ENCODE measurements at regions not wholly inside any gene's neighbourhood (a gene's known extent, or its start where the extent isn't known, plus 50 kb on each side); places are given as distances from the start of the nearest gene placed in this dataset.

- no peak for DNase-seq
- Histone ChIP-seq H3K27me3 (ENCODE audit: insufficient read depth, low read length, poor library complexity, severe bottlenecking) (no peaks in the 10 kb centered on the region), H3K27ac (ENCODE audit: low read depth, low read length) (no peak overlapping the region), H3K4me1 (ENCODE audit: insufficient read depth, low read length) (no peaks in the 10 kb centered on the region), H3K36me3 (ENCODE audit: insufficient read depth, low read length) (no peaks in the 10 kb centered on the region), H3K4me3 (ENCODE audit: low read length) (no peak overlapping the region), H3K9me3 (ENCODE audit: low read length) (no peaks in the 10 kb centered on the region)
- ChIA-PET POLR2A (no interaction called here), CTCF (no interaction called here)
- Mint-ChIP-seq H3K9me3 (no peaks in the 10 kb centered on the region), H3K4me1 (peaks cover 5 to 6% (median 5%) of the 10 kb centered on the region in 3 donors), H3K27me3 (peaks cover 4 to 32% of the 10 kb centered on the region in 2 donors), H3K27ac (peak overlapping the region in 1 of 8 donors; percentile 58), H3K36me3 (no peaks in the 10 kb centered on the region), H3K4me3 (no peak overlapping the region)
Measured at GRCh38 chr16:87241137-87241771, 75.9 kb downstream of the C16orf95 start.

GRCh38 chr16:87243478-87243877, 73.7 kb downstream of the C16orf95 start:
- Mint-ChIP-seq H3K9me3 (no peaks in the 10 kb centered on the region), H3K36me3 (no peaks in the 10 kb centered on the region), H3K4me1 (no peaks in the 10 kb centered on the region), H3K4me3 (no peak overlapping the region), H3K27ac (no peak overlapping the region), H3K27me3 (peaks cover 0 to 28% of the 10 kb centered on the region in 2 donors)
- no peaks in the 10 kb centered on the region for H3K27me3 ChIP-seq (ENCODE audit: insufficient read depth, low read length, poor library complexity, severe bottlenecking)
- CTCF ChIA-PET = no interaction called here
- POLR2A ChIA-PET = no interaction called here
- no peaks in the 10 kb centered on the region for H3K36me3 ChIP-seq (ENCODE audit: insufficient read depth, low read length)
- no peak overlapping the region for H3K4me3 ChIP-seq (ENCODE audit: low read length)
- no peaks in the 10 kb centered on the region for H3K9me3 ChIP-seq (ENCODE audit: low read length)
- H3K27ac ChIP-seq (ENCODE audit: low read depth, low read length) = no peak overlapping the region
- no peaks in the 10 kb centered on the region for H3K4me1 ChIP-seq (ENCODE audit: insufficient read depth, low read length)
- no peak for DNase-seq

GRCh38 chr16:87244636-87245197, 72.5 kb downstream of the C16orf95 start:
- CTCF ChIA-PET = no interaction called here
- Histone ChIP-seq H3K27me3 (ENCODE audit: insufficient read depth, low read length, poor library complexity, severe bottlenecking) (no peaks in the 10 kb centered on the region), H3K27ac (ENCODE audit: low read depth, low read length) (no peak overlapping the region), H3K9me3 (ENCODE audit: low read length) (no peaks in the 10 kb centered on the region), H3K4me3 (ENCODE audit: low read length) (no peak overlapping the region), H3K36me3 (ENCODE audit: insufficient read depth, low read length) (no peaks in the 10 kb centered on the region), H3K4me1 (ENCODE audit: insufficient read depth, low read length) (no peaks in the 10 kb centered on the region)
- H3K27me3 Mint-ChIP-seq = peaks cover 0 to 29% of the 10 kb centered on the region in 2 donors
- POLR2A ChIA-PET = no interaction called here
- H3K36me3 Mint-ChIP-seq = no peaks in the 10 kb centered on the region
- no peak overlapping the region for H3K4me3 Mint-ChIP-seq
- no peak for DNase-seq
- no peaks in the 10 kb centered on the region for H3K4me1 Mint-ChIP-seq
- no peaks in the 10 kb centered on the region for H3K9me3 Mint-ChIP-seq
- H3K27ac Mint-ChIP-seq = no peak overlapping the region

- no peak for DNase-seq
- H3K4me3 Mint-ChIP-seq = no peak overlapping the region
- H3K27ac ChIP-seq (ENCODE audit: low read depth, low read length) = no peak overlapping the region
- H3K9me3 Mint-ChIP-seq = no peaks in the 10 kb centered on the region
- H3K36me3 ChIP-seq (ENCODE audit: insufficient read depth, low read length) = no peaks in the 10 kb centered on the region
- H3K4me1 Mint-ChIP-seq = no peaks in the 10 kb centered on the region
- H3K4me1 ChIP-seq (ENCODE audit: insufficient read depth, low read length) = no peaks in the 10 kb centered on the region
- CTCF ChIA-PET = no interaction called here
- peaks cover 0 to 24% of the 10 kb centered on the region in 2 donors for H3K27me3 Mint-ChIP-seq
- H3K27me3 ChIP-seq (ENCODE audit: insufficient read depth, low read length, poor library complexity, severe bottlenecking) = no peaks in the 10 kb centered on the region
- H3K9me3 ChIP-seq (ENCODE audit: low read length) = no peaks in the 10 kb centered on the region
- H3K27ac Mint-ChIP-seq = no peak overlapping the region
- no peak overlapping the region for H3K4me3 ChIP-seq (ENCODE audit: low read length)
- H3K36me3 Mint-ChIP-seq = no peaks in the 10 kb centered on the region
- POLR2A ChIA-PET = no interaction called here
Measured at GRCh38 chr16:87245511-87245910, 71.7 kb downstream of the C16orf95 start.

- Mint-ChIP-seq H3K4me1 (no peaks in the 10 kb centered on the region), H3K4me3 (no peak overlapping the region), H3K9me3 (no peaks in the 10 kb centered on the region), H3K27me3 (peaks cover 0 to 18% of the 10 kb centered on the region in 2 donors), H3K27ac (no peak overlapping the region), H3K36me3 (no peaks in the 10 kb centered on the region)
- H3K4me1 ChIP-seq (ENCODE audit: insufficient read depth, low read length) = no peaks in the 10 kb centered on the region
- DNase-seq = no peak
- H3K4me3 ChIP-seq (ENCODE audit: low read length) = no peak overlapping the region
- H3K36me3 ChIP-seq (ENCODE audit: insufficient read depth, low read length) = no peaks in the 10 kb centered on the region
- H3K27me3 ChIP-seq (ENCODE audit: insufficient read depth, low read length, poor library complexity, severe bottlenecking) = no peaks in the 10 kb centered on the region
- POLR2A ChIA-PET = no interaction called here
- H3K9me3 ChIP-seq (ENCODE audit: low read length) = no peaks in the 10 kb centered on the region
- CTCF ChIA-PET = no interaction called here
- H3K27ac ChIP-seq (ENCODE audit: low read depth, low read length) = no peak overlapping the region
Measured at GRCh38 chr16:87246269-87247065, 70.7 kb downstream of the C16orf95 start.

GRCh38 chr16:87248714-87249113, 68.5 kb downstream of the C16orf95 start:
- CTCF ChIA-PET = no interaction called here
- H3K36me3 Mint-ChIP-seq = no peaks in the 10 kb centered on the region
- Histone ChIP-seq H3K27me3 (ENCODE audit: insufficient read depth, low read length, poor library complexity, severe bottlenecking) (no peaks in the 10 kb centered on the region), H3K4me1 (ENCODE audit: insufficient read depth, low read length) (no peaks in the 10 kb centered on the region), H3K4me3 (ENCODE audit: low read length) (no peak overlapping the region), H3K36me3 (ENCODE audit: insufficient read depth, low read length) (no peaks in the 10 kb centered on the region), H3K27ac (ENCODE audit: low read depth, low read length) (no peak overlapping the region), H3K9me3 (ENCODE audit: low read length) (no peaks in the 10 kb centered on the region)
- H3K9me3 Mint-ChIP-seq = no peaks in the 10 kb centered on the region
- H3K4me3 Mint-ChIP-seq = no peak overlapping the region
- H3K27ac Mint-ChIP-seq = no peak overlapping the region
- POLR2A ChIA-PET = no interaction called here
- H3K4me1 Mint-ChIP-seq = no peaks in the 10 kb centered on the region
- DNase-seq = no peak
- H3K27me3 Mint-ChIP-seq = peaks cover 0 to 14% of the 10 kb centered on the region in 2 donors

GRCh38 chr16:87249425-87249824, 67.8 kb downstream of the C16orf95 start:
- Mint-ChIP-seq H3K9me3 (no peaks in the 10 kb centered on the region), H3K4me3 (no peak overlapping the region), H3K36me3 (no peaks in the 10 kb centered on the region), H3K27me3 (peaks cover 0 to 14% of the 10 kb centered on the region in 2 donors), H3K27ac (no peak overlapping the region), H3K4me1 (no peaks in the 10 kb centered on the region)
- Histone ChIP-seq H3K9me3 (ENCODE audit: low read length) (no peaks in the 10 kb centered on the region), H3K27me3 (ENCODE audit: insufficient read depth, low read length, poor library complexity, severe bottlenecking) (no peaks in the 10 kb centered on the region), H3K27ac (ENCODE audit: low read depth, low read length) (no peak overlapping the region), H3K4me3 (ENCODE audit: low read length) (no peak overlapping the region), H3K36me3 (ENCODE audit: insufficient read depth, low read length) (no peaks in the 10 kb centered on the region), H3K4me1 (ENCODE audit: insufficient read depth, low read length) (no peaks in the 10 kb centered on the region)
- DNase-seq = no peak
- POLR2A ChIA-PET = no interaction called here
- CTCF ChIA-PET = no interaction called here

- H3K27ac Mint-ChIP-seq = no peak overlapping the region
- no peak overlapping the region for H3K4me3 ChIP-seq (ENCODE audit: low read length)
- H3K9me3 ChIP-seq (ENCODE audit: low read length) = no peaks in the 10 kb centered on the region
- H3K4me3 Mint-ChIP-seq = no peak overlapping the region
- no peaks in the 10 kb centered on the region for H3K4me1 Mint-ChIP-seq
- ChIA-PET POLR2A (no interaction called here), CTCF (no interaction called here)
- H3K9me3 Mint-ChIP-seq = no peaks in the 10 kb centered on the region
- no peaks in the 10 kb centered on the region for H3K4me1 ChIP-seq (ENCODE audit: insufficient read depth, low read length)
- no peaks in the 10 kb centered on the region for H3K36me3 Mint-ChIP-seq
- H3K36me3 ChIP-seq (ENCODE audit: insufficient read depth, low read length) = no peaks in the 10 kb centered on the region
- H3K27me3 Mint-ChIP-seq = peaks cover 0 to 14% of the 10 kb centered on the region in 2 donors
- no peaks in the 10 kb centered on the region for H3K27me3 ChIP-seq (ENCODE audit: insufficient read depth, low read length, poor library complexity, severe bottlenecking)
- no peak for DNase-seq
- no peak overlapping the region for H3K27ac ChIP-seq (ENCODE audit: low read depth, low read length)
Measured at GRCh38 chr16:87250431-87250960, 66.7 kb downstream of the C16orf95 start.
